CD4-positive, alpha-beta T cell treated with Interleukin-6 at 100 ng/mL for 8 hours (primary cell): ENCODE measurements at regions not wholly inside any gene's neighbourhood (a gene's known extent, or its start where the extent isn't known, plus 50 kb on each side); places are given as distances from the start of the nearest gene placed in this dataset.
"Not testable (repeated sequence)": the region's sequence is repeated elsewhere in the genome, so short reads cannot be mapped to it uniquely, and the experiment has no call there.

ENCODE experiments used
- DNase-seq: peaks from one replicate; pipeline ENCODE4 v3.0.0-alpha.2; 2020; ENCODE audit warnings: mixed read lengths, low spot score

DNA sequence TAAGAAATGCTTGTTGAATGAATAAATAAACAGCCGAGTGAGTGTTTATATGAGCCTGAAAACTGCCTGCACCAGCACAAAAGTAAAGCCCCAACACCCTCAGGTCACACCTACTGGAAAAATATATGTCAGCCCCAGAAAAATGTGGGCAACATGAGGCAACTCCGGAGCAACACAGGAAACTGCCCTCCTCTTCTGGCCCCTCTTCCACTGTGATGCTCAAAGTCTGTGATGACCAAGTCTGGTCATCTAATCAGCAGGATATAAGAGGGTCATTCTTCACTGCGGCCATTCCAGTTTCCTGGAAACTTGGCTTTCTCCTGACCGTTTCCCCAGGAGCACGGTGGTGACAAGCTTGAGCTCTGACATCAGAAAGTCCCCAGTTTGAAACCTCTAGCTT is 159.6 kb upstream of the PZP start:
- DNase-seq, result no peak

DNA sequence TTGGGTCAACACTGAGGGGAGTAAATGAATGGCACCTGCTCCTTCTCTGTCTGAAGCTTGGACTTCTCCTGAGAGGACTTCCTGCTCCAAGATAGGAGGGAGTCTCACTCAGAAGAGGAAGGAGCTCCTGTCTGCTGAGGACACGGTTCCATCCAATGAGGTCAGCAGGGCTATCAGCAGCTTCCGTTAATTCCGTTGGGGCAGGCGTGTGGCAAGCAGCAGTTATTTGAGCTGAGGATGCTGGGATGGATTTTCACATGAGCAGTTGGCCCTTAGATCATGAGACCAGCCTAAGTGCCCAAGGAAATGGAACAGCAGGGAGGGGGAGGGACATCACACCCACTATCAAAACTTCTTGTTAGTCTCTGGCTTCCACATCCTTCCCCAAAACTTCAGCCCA is 159.0 kb upstream of the PZP start:
- DNase-seq, result no peak

DNA sequence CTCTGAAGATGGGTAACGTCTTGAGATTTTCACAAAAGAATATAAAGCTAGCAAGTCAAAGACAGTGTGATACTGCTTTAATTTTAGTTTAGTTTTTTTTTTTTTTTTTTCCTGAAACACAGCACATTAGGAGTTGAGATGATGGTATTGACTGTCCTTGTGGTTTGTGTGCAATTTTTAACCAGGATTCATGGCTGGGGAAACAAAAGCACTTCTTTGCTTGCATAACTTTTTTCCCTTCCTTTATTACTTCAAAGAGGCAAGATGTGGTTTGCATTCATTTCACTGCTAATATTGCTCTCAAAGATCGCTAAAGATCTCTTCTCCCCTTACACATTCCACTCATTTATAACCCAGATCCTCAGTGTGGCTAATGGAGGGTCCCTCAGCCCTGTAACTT is 157.1 kb upstream of the PZP start:
- DNase-seq, result no peak

DNA sequence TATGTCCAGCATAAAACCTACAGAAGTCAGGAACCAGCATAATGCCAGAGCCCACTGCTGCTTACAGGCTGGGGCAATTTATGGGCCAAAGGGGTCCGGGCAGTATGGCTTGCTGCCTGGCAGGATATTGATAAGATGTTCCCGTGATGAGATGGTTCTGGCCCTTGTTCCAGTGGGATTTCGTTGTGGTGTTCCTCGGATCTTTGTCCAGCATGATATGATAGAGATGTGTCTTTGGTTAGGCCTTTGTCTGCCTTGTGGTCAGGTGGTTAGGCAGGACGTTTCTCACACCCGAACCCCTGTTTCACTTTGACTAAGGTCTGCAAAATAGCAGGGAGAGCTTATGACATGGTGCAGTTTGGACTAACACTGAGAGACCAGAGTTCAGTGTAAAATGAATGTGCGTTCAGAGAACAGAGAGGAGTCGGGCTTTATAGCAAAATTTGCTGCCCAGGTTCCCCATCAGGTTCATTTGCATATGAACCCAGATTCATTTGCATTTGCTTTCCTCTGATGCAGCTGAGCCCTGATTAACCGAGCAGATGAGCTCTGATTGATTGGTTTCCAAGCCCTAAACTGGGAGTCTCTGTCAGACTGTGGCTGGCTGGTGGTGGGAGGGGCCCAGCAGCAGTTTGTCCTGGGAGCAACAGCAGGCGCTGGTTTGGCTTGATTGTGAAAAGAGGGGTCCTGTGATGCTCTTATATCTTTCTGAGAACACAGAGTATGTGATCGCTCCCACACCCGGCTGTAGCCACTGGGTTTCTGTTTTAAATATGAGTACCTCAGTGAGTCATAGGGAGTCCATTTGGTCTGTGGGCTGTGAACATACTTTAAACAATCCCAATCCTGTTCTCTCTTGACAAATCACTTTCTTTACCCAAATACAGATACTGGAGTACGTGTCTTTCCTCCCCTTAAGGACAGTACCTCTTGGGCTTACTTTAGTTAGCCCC is 156.3 kb upstream of the PZP start:
- DNase-seq, result no peak

DNA sequence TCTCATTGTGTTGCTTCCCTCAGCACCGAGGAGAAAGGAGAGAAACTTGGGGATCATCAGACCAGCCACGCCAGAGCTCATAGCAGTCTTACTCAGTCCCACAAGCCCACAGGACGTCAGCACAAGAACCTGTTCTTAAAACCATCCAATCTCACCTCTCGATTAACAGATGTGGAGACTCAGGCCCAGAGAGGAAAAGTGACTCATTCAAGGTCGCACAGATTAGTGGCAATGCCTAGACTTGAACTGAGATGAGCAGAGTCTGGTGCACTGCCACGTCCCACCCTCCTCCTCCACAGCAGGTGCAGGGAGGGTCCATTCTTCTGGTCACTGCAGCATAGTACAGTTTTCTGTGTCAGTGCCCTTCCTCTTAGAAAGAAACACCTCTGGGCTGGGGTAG is 154.9 kb upstream of the PZP start:
- DNase-seq, result no peak

DNA sequence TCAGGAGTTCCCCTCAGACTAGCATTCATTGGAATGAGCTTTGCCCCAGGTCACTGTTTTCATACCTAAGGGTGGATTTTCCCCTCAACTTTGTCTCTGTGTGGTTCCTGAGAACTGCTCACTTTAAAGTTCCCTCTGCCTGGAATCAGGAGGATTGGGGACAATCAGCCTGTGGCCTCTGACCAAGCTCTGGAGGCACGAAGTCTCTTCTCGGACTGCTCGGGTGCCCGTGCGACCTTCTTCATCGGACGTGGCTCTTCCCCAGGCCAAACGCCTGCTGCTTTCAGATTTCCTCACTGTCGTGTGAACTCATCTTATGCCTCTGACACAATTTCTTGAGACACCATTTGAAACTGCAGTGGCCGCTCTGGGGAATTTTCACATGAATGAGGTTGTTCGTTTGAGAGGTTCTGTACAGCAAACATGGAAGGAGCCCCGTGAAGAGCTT is 153.7 kb upstream of the PZP start:
- no peak for DNase-seq

DNA sequence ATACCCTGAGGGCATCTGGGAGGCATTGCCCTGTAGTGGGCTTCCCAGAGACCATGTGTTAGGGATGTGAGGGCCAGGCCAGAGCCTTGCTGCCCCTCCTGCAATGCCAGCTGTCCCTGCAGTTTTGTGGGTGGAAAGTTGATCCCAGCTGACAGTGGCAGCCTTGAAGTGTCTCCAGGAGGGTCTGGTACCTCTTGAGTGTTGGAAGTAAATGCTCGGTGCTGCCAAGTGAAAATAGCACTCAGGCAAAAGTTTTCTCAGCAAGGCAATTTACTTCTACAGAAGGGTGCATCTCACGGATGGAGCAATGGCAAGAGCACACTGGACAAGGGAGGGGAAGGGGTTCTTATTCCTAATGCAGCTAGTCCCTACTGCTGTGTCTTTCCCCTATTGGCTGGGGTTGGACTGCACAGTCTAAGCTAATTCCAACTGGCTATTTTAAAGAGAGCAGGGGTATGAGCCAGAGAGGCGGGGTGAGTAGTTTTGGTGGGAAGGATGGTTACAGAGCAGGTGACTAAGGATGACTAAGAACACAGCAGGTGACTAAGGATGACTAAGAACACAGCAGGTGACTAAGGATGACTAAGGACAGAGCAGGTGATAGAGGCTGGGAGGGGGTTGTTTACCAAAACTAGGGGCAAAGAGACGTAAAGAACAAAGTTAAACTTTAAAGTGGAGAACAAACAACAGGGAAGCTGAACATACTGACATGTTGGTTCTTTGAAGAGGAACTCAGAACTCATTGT is 146.0 kb upstream of the PZP start:
- DNase-seq, result not testable (repeated sequence)

DNA sequence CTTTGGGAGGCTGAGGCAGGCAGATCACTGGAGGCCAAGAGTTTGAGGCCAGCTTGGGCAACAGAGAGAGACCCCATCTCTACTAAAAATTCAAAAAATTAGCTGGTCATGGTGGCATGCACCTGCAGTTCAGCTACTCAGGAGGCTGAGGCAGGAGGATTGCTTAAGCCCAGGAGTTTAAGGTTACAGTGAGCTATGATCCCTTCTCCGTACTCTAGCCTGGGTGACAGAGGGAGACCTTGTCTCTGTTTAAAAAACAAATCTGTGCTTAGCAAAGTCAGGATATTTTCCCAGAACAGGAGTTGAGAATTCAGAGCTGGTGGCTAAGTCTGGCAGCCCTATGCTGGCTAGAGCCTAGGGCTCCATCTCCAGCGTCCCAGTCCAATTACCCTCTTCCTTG is 142.9 kb upstream of the PZP start:
- no peak for DNase-seq

DNA sequence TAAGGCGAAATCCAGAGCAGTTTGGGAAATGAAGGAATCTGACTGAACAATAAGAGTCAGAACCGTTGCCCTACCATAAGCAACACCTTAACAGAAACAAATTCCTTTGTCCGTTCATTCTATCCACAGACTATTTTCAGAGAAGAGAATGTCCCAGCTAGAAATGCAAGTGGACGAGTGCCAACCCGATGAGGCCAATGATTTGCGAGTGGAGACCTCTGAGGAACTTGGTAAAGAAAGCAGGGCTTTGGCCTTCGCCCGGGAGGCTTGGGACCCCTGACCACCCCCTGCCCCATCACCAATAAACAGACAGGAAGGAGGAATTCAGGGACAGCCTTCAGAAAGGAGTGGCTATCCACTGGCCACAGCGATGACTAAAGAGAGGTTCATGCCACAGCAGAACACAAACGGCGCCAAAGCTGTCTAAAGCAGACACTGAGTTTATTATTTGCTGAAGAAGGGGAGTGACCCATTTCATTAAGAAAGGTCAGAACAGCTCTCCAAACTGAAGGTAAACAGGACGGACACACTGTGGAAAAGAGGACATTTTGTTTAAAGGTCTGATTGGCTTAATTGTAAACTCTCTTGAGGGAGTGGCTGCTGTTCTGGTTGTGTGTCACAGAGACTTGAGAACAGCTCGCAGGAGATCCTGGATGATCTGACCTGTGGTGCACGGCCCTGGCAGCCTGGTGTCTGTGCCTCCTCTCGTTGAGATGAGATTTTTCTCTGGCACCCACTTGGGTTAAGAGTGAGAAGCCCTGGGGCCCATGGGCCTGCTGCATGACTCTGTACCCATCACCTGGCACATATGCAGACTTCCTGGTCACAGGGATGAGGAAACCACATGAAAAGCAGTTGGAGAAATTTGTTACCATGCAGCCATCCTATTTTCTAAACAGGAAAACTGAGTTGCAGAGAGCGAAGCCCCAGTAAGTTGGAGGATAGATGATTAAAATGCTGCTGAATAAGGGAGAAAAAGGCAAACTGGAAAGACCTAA is 142.0 kb upstream of the PZP start:
- DNase-seq, result no peak

DNA sequence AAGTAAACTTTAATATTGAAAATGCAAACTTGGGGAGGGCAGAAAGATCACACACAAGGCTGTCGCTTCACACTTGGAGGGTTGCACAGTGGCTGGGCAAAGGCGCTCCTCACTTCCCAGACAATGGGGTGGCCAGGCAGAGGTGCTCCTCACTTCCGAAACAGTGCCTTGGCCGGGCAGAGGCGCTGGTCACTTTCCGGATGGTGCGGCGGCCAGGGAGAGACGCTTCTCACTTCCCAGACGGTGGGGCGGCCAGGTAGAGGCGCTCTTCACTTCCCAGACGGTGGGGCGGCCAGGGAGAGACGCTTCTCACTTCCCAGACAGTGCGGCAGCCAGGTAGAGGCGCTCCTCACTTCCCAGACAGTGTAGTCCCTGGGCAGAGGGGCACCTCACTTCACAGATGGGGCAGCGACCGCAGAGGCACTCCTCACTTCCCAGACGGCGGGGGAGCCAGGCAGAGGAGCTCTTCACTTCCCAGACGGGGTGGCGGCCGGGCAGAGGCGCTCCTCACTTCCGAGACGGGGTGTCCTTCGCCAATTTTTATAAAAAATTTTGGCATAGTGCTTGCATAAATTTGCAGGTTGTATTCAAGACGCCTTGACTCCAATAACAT is 140.8 kb upstream of the PZP start:
- DNase-seq, result no peak

DNA sequence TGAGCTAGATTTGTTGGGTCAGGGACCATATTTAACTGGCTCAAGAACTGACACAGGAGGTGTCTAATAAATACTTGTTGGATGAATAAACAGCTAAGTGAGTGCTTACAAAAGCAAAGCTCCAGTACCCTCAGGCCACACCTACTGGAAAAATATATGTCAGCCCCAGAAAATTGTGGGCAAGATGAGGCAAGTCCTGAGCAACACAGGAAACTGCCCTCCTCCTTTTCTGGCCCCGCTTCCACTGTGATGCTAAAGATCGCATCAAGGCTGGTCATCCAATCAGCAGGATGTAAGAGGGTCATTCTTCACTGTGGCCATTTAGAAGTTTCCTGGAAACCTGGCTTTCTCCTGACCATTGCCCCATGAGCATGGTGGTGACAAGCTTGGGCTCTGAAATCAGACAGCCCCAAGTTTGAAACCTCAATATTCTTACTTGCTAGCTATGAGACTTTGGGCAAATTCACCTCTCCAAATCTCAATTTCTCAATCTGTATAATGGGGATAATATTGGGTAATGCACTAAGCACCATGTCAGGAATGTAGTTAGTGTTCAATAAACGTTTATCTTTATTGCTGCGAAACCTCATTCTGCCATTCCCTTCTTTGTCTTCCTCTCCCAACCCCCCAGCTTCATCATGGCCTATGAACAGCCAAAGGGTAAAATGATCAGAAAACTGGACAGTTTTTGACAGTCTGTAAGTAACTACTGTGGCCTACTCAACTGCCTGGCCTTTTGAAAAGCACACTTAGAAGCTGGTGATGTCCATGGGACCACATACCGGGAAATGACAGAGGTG is 139.3 kb upstream of the PZP start:
- no peak for DNase-seq

DNA sequence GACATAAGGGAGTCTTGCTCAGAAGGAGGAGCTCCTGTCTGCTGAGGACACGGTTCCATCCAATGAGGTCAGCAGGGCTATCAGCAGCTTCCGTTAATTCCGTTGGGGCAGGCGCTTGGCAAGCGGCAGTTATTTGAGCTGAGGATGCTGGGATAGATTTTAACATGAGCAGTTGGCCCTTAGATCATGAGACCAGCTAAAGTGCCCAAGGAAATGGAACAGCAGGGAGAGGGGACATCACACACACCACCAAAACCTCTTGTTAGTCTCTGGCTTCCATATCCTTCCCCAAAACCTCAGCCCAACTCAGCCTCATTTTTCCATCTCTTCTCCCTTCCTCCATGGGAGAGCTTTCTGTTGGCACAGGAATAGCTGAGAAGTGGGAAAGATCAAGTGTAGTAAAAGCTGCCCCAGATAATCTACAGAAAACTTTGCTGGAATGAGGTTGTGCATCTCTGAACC is 138.7 kb upstream of the PZP start:
- no peak for DNase-seq

DNA sequence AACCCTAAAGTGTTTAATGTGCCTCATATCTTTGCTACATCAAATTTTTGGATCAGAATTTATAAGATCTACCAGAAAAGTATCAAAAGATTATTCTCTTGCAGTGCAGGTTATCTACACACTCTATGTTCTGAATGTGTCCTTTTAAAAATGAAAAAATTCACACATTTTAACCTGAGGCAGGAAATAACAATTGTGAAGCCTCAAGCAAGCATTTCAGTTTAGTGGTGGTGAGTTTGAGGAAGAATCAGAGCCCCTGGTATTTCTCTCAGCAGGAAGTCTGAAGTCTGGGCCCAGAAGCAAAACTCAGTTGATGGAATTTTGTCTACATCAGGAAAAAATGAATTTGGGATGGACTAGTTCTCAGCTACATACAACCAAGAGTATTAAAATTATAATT is 137.0 kb upstream of the PZP start:
- DNase-seq, result no peak

DNA sequence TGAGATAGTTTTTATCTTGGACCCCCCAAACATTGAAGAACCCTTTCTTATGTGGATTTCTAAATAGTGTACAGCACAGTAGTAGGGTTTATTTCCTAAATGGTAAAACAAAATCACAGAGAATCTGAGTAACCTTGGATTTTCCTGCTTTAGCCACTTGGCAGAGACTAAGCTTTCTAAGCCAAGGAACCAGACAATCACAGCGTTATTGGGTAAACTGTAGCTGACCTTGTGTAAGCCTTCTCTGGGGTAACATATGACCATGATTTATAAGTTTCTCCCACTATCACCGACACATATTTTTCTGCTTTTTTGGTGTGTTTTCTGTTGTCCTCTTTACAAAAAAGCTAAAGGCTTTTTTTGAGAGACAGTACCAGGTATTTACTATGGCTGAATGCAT is 136.3 kb upstream of the PZP start:
- DNase-seq, result no peak

DNA sequence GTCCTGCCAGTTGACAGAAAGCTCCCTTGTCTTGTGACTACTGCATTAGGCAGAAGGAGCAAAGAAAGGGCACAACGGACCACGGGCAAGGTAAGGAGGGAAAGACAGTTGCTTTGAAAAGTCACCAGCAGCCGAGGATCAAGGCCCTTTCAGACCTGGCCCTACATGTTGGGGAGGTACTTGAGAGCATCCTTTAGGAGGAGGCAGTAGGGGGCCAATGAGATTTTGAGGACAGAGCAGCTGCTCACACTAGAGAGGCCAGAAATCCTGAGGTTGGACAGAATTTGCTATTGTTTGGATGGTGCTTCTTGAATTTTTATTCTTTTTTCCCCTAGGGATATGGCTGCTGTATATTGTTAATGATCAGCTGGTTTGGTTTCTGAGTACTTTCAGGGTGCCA is 135.5 kb upstream of the PZP start:
- DNase-seq, result no peak

DNA sequence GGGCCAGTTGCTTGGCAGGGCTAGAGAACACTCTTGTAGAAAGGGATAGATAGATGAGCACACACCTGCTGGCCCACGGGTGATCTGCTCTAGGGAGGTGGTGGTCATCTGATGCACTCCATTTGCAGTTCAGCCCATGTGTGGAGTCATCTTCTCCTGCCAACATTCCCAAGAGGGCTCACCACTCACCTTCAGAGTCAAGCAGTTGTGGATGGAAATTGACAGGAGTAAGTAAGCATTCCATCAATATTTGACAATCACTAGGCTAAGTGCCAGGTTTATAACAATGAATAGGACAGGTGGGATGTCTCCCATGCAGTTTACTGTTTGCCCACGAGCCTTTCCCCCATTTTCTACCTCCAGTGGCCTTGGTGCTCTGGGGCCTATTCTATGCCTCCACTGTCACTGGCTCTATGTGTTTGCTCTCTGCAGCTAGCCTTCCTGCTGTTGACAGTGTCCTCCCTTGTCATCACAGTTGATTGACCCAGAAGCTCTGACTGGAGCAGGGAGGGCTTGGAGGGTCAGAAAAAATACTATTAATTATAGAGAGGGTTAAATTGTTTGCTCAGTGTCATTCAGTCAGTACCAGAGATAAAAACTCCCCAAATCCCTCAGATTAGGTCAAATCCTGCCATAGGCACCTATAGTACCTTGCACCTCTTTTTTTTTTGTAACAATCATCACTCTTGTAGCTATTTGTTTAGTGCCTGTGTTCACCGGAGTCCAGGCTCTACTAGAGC is 134.6 kb upstream of the PZP start:
- DNase-seq, result no peak

DNA sequence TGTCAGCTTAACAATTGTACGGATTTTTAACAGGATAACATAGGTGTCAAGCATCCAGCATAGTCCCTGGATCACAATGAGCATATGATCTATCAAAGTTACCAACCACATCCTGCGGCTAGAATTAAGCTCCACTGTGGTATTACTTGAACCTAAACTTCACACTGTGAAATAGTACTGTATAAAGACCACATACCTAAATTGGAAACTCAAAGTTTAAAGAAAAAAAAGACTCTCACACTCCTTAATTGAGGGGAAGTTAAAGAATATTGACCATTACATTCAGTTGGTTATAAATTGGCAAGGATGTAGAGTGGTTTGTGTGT is 133.0 kb upstream of the PZP start:
- DNase-seq, result no peak

DNA sequence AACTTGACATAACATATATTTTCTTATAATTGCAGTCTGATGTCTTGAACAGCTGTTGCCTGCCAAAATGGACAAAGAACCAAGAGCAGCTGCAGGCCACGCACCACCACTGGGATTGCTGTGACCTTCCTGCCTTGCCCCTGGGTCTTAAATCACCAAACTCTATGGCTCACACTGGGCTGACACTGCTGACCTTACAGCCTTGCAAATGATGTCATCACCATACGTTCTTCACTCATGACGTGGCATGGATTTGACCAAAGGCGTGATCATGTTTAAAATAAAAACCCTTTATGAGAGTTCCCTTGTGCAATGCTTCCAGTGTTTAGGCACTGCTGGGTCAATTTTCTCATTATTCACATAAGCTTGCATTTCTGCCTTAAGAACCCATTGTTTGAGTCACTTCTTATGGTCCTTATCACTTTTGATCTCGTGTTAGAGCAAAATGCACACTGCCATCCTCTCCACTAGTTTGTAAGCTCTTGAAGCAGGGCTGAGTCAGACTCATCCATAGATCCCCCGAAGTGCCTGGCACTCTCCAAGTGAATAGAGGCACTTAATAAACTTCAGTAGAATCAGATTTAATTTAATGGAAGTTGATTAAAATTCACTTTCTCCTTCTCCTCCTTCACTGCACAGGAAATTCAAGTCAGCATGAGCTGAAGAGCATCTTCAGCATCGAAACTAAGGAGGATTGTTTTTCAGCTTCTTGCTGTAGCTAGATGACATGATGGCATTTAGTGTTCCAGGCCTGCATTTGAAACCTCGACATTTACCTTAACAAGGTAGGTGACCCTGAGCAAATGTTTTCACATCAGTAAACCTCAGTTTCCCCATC is 132.4 kb upstream of the PZP start:
- no peak for DNase-seq

DNA sequence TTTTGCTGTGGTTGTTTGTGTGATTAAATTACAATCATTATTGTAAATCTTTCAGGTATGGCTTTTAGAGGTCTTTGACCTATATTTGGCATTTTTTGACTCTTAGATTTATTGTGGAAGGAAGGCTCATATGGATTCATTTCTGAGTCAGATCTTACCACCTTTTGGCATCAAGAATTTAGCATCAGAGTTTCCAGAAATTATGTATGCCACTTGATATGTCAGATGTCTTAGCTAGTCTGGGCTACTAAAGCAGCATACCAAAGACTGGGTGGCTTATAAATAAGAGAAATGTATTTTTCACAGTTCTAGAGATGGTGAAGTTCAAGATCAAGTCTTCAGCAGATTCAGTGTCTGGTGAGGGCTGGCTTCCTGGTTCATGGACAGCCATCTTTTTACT is 129.5 kb upstream of the PZP start:
- no peak for DNase-seq
